HG02798 (cell line): ENCODE measurements at regions not wholly inside any gene's neighbourhood (a gene's known extent, or its start where the extent isn't known, plus 50 kb on each side); places are given as distances from the start of the nearest gene placed in this dataset.

ENCODE experiments used
- ATAC-seq: cut with Tn5 transposase; IDR thresholded peaks from one replicate; pipeline ENCODE4 v1.9.1; 2021; ENCODE audit warnings: mild to moderate bottlenecking; ENCODE audit not compliant: unreplicated experiment, poor library complexity

DNA sequence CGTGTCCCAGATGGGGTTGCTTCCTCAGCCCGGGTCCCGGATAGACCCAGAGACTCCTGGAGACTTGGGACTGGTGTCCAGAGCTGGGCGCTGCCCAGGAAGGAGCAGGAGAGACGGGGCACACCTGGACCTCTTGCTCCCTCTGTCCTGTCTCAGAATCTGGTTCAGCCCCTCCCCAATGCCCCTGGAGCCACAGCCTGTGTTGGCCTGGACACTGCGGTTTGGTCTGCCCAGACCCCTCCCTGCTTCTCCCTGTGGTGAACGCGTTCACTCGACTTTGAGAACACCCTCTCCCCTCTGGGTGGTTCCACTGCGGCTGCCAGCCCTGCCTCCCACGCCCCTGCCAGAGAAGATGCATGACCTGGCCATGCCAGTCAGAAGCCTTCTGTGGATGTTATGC, 111.1 kb downstream of the HMX1 start:
- no peak for ATAC-seq

DNA sequence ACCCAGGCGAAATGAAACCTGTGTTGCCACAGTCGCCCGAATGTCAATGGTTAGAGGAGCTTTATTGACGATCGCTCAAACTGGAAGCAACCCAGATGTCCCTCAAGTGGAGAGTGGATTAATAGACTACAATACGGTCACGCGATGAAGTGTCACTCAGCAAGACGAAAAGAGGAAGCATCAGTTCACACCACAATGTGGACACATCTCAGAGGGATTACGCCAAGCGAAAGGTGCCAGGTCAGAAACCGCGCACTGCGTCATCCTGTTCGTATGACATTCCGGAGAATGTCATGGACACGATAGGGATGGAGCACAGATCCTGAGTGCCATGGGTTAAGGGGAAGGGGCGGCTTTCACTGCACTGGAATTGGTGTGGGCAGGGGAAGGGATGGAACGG, 111.7 kb downstream of the HMX1 start:
- no peak for ATAC-seq

DNA sequence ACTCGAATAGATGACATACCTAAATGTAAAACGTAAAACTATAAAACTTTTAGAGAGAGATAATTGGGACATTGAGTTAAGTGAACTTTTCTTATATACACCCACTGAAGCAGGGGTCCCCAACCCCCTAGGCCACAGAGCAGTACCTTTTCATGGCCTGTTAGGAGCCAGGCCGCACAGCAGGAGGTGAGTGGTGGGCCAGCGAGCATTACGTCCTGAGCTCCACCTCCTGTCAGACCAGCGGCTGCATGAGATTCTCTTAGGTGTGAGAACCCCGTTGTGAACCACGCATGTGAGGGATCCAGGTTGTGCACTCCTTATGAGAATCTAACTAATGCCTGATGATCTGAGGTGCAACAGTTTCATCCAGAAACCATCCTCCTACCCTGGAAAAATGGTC, 114.8 kb downstream of the HMX1 start:
- no peak for ATAC-seq

DNA sequence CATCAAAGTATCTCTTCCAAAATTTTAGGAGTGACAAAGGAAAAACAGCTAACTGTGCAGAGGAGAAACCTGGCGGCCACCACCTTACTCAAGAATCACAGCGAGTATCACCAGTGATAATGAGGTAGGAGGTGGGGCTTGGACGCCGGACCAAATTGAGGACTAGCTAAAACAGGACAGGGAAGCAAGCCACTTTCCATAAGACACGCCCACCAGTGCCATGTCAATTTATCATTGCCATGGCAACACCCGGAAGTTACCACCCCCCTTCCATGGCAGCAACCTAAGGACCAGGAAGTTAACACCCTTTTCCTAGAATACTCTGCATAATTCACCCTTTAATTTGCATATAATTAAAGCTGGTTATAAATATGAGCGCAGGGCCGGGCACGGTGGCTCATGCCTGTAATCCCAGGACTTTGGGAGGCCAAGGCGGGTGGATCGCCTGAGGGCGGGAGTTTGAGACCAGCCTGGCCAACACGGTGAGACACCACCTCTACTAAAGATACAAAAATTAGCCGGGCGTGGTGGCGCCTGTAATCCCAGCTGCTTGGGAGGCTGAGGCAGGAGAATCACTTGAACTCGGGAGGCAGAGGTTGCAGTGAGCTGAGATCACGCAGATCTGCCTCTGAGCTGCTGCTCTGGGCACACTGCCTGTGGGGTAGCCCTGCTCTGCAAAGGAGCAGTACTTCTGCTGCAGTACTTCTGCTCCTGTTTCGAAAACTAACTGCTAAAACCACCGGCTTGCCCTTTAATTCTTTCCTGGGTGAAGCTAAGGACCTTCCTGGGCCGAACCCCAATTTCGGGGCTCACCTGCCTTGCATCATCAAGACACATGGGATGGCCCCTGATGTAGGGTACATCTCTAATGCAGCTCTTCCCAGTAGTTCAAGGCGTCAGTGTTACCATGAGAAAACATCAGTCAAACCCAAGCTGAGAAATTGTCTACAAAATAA, 116.7 kb downstream of the HMX1 start:
- ATAC-seq = no peak

DNA sequence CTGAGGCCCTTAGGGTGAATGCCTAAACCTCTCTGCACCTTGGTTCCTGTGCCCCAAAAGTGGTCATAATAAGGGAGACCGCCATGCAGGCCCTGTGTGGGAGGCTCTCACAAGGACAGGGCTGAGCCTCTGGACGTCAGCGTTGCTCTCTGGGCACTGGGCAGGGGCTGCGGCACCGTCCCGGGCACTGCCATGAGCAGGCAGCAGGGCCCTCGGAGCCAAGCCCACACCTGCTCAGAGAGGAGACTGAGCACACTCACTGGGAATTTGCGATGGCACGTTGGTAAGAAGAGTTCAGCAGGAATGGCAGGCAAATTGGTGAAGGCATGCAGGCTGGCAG, 123.4 kb downstream of the HMX1 start:
- no peak for ATAC-seq

DNA sequence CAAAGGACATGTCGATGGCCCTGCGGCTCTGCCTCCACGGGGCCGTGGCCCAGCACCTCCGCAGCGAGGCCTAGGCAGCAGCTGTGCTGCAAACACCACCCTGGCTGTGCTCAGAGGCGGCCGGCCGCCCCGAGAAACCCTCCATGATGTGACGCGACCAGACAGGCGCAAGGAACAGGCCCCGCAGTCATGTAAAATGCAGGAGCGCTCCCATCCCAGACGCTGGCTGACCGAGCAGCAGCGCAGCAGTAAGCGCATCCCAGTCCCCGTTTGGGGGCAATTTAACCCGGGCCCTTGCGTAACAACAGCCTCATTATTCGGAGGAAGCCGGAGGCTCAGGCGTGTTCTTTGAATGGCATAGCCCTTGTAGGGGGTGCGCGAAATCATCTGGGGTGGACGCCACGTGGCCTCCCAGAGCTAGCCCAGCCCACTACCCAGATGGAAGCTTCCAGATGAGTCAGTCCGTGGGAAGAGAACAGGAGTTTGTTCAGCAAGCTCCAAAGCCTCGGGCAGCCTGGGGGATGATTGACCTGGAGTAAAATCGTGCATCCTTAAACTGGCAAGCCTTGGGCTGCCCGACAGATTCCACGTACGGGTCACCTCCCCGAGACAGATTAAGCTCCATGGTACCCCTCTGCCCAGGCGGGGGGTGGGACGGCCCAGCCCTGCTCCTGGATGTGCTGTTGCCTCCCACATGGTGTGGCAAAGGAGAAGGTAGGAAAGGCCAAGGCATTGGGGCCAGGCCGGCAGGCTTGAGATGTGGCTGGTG, 124.0 kb downstream of the HMX1 start:
- no peak for ATAC-seq

DNA sequence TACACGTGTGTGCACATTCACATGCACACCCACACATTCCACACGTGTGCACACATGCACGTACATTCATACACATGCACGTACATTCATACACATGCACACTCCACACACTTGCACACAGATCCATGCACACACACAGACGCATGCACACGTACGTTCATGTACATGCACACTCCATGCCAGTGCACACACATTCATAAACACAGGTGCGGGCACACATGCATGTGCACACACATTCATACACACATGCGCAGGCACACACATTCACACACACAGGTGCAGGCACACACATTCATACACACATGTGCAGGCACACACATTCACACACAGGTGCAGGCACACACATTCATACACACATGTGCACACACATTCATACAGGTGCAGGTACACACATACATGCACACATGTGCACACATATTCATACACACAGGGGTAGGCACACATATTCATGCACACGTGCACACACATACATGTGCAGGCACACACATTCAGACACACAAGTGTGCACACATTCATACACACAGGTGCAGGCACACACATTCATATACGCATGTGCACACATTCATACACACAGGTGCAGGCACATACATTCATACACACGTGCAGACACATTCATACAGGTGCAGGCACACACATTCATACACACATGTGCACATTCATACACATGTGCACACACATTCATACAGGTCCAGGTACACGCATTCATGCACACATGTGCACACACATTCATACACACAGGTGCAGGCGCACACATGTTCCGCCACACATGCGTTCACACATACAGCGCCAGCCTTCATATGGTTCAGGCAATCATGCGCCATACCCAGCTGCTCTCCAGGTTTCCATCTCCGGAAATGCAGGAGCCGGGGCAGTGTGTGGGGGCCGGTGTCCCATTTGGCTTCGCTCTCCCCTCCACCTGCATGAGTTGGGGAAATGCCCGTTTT, 124.8 kb downstream of the HMX1 start:
- ATAC-seq = no peak

DNA sequence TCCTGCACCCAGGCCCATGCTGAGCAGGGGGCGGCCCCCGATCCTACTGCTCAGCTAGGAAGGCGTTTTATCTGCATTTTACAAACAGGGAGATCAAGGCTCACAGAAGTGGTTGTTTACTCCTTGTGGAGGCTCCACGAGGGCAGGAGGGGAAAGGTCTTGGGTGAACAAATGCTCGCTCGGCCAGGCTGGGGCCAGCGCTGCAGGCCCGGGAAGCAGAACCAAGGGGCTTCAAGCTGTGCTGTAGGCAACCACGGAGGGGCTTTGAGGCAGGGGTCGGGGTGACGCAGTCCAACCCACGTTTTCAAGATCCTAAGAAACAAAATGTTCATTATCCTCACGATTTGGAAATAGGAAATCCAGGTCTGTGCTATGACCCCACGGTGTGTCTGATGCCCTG, 125.8 kb downstream of the HMX1 start:
- no peak for ATAC-seq

DNA sequence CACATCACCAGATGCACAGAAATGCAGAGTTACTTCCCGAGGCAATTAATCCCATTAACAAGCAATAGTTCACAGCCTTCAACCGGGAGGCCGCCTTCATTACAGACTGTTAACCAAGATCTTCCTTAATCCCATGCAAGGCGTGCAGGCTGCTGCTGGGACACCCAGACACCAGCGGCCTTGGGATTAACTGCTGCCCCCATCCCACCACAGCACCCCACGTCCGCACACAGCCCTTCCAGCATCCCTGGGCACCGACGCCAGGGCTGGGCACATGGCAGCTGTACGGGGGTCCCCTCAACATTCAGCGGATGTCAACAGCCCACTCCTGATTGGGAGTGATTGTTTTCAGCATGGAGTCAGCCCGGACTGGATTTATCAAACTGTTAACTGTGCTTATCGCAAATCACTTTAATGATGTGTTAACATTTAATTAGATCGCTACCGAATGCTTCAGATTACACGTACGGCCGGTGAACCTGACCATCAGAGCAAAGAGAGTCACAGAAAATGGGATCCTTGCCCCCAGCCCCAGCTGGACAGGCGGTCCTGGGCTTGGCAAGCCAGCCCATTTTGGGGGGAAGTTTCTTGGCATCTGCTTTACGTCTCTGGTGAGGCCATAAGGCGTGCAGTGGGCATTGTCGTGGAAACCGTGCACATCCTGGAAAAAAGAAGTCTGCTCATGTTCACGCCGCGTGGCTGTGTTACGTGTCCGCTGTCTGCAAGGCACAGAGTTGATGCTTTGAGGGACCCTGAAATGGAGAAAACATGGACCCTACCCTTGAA, 126.4 kb downstream of the HMX1 start:
- no peak for ATAC-seq

DNA sequence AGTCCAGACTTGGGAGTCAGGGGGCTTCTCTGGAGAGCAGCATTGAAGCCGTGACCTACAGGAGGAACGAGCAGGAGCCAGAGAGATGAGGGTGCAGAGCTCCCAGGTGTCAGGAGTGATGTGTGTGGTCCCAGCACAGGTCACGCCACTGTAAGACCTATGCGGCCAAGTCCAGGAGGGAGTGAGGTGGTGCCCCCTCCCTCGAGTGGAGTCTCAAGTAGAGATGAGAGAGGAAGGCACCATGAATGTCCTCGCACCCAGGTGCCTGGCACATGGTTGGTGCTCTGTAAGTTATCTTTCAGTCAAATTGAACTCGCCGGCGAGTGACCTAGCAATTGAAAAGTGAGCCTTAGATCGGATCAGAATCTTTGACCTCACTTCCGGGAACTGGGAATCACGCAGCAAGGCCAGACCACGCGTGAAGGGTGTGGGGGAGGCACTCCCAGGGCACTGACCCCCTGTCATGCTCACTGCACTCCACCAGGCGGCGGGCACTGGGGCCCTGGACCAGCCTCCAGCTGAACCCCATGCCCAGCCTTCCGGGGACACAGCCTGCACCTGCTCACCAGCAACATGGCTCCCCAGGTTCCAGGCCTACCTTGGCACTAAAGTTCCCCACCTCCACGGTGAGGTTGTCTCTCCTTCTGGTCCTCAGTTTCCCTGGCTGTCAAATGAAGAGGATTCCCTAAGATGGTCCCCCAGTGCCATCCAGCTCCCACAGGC, 127.4 kb downstream of the HMX1 start:
- no peak for ATAC-seq

DNA sequence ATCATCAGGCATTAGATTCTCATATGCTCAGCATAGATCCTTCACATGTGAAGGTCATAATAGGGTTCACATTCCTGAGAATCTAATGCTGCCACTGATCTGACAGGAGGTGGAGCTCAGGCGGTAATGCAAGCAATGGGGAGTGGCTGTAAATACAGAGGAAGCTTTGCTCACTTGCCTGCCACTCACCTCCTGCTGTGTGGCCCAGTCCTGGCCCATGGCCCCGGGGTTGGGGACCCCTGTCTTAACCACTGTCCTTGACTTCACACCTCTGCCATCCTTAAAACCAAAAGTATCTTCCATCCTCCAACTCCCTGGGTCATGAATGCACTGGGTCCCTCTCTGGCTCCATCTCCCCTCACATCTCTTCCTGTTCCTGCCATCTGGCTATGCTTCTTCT, 129.1 kb downstream of the HMX1 start:
- ATAC-seq = no peak

DNA sequence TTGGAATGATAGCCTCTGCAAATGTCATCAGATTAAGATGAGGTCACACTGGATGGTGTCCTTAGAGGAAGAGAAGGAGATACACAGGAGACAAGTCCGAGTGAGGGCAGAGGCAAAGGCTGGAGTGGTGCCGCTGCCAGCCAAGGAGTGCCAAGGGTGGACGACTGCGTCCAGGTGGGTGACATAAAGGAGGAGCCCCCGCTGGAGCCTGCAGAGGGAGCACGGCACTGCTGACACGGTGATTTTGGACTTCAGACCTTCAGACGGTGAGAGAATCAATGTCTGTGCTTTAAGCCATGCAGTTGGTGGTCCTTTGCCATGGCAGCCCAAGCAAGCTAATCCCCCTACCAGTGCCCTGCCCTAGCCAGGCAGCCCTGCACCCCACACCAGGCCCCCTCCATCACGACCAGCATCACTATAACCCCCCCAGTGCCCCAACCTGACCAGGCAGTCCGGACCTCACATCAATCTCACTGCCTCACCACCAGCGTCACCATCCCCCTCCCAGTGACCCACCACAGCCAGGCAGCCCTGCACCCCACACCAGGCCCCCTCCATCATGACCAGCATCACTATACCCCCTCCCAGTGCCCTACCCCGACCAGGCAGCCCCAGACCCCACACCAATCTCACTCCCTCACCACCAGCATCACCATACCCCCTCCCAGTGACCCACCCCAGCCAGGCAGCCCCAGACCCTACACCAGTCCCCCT, 130.0 kb downstream of the HMX1 start:
- no peak for ATAC-seq

DNA sequence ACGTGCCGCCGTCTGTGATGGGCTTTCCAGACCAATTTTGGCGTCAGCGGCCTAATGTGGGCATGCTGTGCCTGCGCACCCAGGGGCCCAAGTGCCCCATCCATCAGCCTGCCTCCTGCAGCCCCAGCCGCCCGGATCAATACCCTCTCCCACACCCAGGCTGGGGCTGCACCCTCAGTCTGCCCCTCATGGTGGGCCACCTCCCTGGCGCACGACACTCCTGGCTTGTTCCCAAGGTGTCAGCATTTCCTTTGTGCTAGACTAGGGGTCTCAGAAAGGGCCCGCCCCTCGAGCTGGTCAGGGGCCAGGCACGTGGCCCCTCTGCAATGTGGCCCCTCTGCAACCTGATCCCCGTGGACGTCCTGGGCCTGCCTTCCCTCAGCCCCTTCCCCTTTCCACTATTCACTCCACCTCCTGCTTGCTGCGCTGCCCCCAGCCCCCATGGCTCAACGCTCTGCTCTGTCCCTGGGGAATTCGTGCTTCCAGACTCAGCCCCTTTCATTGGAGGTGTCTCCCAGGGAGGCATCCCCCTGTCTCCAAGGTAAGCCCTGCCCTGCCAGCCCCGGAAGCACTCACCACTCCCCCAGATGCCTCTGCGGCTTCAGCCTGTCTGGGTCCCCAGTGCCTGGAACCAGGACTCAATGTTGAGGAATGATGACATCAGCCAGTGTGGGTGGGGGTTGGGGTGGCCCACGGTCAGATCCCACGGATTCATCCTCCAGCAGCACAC, 130.8 kb downstream of the HMX1 start:
- ATAC-seq = no peak

DNA sequence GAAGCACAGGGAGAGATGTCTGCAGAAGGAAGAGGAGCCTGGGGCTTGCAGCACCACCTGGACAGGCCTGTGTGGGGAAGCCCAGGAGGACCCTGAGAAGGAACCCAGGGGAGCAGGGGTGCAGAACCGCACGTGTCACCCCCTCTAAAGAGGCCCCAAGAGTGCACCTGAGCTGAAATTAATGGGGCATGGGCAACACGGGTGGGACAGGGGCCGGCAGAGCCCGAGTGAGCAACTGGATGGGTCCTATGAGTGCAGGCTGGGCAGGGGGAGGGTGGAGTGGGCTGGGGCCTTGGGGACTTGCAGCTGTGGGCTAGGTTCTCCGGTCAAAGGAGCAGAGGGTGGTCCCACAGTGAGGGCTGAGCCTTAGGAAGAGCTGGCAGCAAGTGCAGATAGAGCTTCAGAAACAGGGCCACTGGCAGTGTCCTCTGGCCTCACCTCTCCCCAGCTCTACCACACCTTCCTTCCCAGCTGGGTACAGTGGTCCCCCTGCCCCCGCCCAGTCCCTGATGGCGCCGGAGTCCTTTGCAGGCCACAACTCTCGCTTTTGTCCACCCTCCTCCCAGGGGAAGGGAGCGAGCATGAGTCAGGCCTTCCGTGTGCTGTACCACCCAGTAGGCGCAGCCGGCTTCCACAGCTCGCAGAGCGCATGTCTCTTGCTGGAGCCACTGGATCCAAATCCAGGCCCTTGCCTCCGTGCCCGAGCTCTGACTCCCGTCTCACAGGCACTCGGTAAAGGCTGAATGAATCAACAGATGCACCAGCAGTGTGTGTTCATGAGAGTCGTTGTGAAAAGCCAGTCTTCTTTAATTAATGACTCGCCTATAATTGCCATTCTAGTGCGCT, 131.6 kb downstream of the HMX1 start:
- no peak for ATAC-seq

DNA sequence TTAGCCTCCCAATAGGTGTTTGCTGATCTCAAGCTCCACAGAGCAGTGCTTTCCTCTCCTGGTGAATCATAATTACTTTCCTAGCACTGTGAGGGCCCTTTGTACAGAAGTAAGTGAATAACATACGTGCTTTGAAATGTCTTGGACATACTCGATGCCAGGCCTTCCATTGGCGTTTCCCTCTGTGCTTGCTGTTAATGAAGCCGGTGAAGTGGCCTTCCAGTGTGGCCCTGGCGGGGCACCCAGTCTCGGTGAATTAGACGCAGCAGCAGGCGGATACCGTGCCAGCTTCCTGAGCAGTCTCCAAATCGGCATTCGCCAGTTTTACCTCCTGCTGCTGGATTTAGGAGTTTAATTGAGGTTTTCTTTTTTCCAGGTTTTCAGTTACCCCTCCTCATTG, 132.3 kb downstream of the HMX1 start:
- ATAC-seq = no peak

DNA sequence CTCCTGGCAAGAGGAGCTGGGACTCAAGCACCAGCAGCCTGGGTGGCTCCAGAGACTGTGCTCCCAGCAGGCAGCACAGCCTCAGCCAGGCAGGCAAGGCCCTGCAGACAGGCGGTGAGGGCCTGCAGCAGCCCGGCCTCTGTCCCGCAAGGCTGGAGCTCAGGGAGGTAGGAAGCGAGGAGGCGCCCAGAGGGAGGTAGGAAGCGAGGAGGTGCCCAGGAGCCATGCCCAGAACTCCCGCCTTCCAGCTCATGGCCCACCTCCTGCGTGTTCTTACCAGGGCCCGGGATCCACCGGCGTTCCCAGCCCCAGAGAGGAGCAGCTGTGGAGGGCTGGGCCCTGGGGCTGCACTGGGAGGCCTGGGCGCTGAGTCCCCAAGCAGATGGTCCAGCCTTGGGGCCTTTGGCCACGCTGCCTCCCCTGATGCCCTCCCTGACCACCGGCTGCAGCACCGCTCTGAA, 133.1 kb downstream of the HMX1 start:
- ATAC-seq = no peak
